Heart left ventricle (tissue), 16 donors: ENCODE measurements at regions not wholly inside any gene's neighbourhood (a gene's known extent, or its start where the extent isn't known, plus 50 kb on each side); places are given as distances from the start of the nearest gene placed in this dataset.

Source experiments
- ATAC-seq, 4 donors: fragments of 200-7000 bp; cut with Tn5 transposase; one replicate each; pipeline ENCODE4 v1.9.1; 2020 to 2022; ENCODE audit warnings: moderate library complexity in 4 of 4, mild to moderate bottlenecking in 3 of 4, moderate number of reproducible peaks in 1 of 4
- DNase-seq, 5 donors: peaks; one replicate each; pipeline ENCODE4 v3.0.0-alpha.2; 2020
- H3K27ac ChIP-seq, 12 donors: fragments of 200-600 bp; sonication (generic) in 4 of 12; one replicate each; pipeline versions ENCODE4 v1.5.0 to v1.8.0; 2016 to 2022; ENCODE audit warnings: mild to moderate bottlenecking in 2 of 12
- H3K27me3 ChIP-seq, 9 donors: fragments of 200-600 bp; sonication (generic) in 2 of 9; one replicate each; pipeline versions ENCODE4 v1.5.1 to v1.8.0; 2016 to 2022; ENCODE audit warnings: mild to moderate bottlenecking in 3 of 9
- H3K36me3 ChIP-seq, 9 donors: fragments of 200-600 bp; sonication (generic) in 2 of 9; one replicate each; pipeline versions ENCODE4 v1.5.0 to v1.8.0; 2018 to 2022; ENCODE audit warnings: mild to moderate bottlenecking in 2 of 9
- H3K4me1 ChIP-seq, 12 donors: fragments of 200-600 bp; sonication (generic) in 4 of 12; one replicate each; pipeline versions ENCODE4 v1.5.0 to v1.8.0; 2016 to 2022; ENCODE audit warnings: mild to moderate bottlenecking in 3 of 12
- H3K4me3 ChIP-seq, 12 donors: fragments of 200-600 bp; sonication (generic) in 4 of 12; one replicate each; pipeline versions ENCODE4 v1.5.0 to v1.8.0; 2017 to 2022; ENCODE audit warnings: mild to moderate bottlenecking in 9 of 12, moderate library complexity in 4 of 12
- H3K9me3 ChIP-seq, 12 donors: fragments of 200-600 bp; sonication (generic) in 4 of 12; one replicate each; pipeline versions ENCODE4 v1.5.0 to v1.8.0; 2016 to 2022; ENCODE audit warnings: mild to moderate bottlenecking in 1 of 12
- POLR2A ChIP-seq, 2 donors: fragments of 450-650 bp; IDR thresholded peaks; one replicate each; pipeline ENCODE4 v1.6.1; 2017; ENCODE audit warnings: antibody characterized with exemption in 2 of 2, mild to moderate bottlenecking in 2 of 2, moderate library complexity in 2 of 2
- WGBS, 4 donors: extraction: QIAGEN DNeasy Blood & Tissue Kit in 2 of 4; methylation state at CpG; one replicate each; pipeline versions ENCODE4 v1.1.5 to v1.1.7; 2013 to 2018; 5-methylcytosine and 5-hydroxymethylcytosine counted together
- intact Hi-C, 10 donors: fragments of 100-400 bp; cut with DNase I; formaldehyde crosslinking; loops; one replicate each; pipeline versions ENCODE4 v1.11.1 to v1.14.2; 2022
- TF ChIP-seq, protein P1 (sequence below), 12 donors: fragments of 200-600 bp; sonication (generic) in 4 of 12; IDR thresholded peaks; one replicate each; pipeline versions ENCODE4 v1.5.0 to v1.8.0; 2018 to 2022; ENCODE audit warnings: antibody characterized with exemption in 12 of 12, mild to moderate bottlenecking in 5 of 12
- donor health status: ischemic (EF 13 %, LVEDD 7.1; RV severe dilation, severe dysfunction).
- donor health status: healthy with polysubstance abuse.
- donor health status: DM: no; HTN: yes; CAD: no.
- donor health status: DM: no; HTN: no; CAD: no.
- donor health status: ischemic (EF 25% LVEDD 6.9; RV normal size, moderate dysfunction).
- donor health status: ischemic (EF 25% LVEDD 5.7; RV mildly dilated, moderate dysfunction).
- donor health status: healthy.
- donor health status: DM: yes; HTN: yes; CAD: no.
- donor health status: ischemic (EF 35%, LVEDD 5.7; RV mildly dilated, moderate dysfunction).
- donor health status: nonischemic (EF 11% LVEDD 7.7; RV severe dilation, severe dysfunction).
- donor health status: DM: yes; HTN: yes; CAD: no.
- donor health status: PGD.
- donor health status: ischemic (EF 29% LVEDD 5.4; RV normal size, mild dysfunction).
- donor health status: nonischemic (EF 23%, LVEDD 6.1; RV moderate dilation, normal function).

DNA sequence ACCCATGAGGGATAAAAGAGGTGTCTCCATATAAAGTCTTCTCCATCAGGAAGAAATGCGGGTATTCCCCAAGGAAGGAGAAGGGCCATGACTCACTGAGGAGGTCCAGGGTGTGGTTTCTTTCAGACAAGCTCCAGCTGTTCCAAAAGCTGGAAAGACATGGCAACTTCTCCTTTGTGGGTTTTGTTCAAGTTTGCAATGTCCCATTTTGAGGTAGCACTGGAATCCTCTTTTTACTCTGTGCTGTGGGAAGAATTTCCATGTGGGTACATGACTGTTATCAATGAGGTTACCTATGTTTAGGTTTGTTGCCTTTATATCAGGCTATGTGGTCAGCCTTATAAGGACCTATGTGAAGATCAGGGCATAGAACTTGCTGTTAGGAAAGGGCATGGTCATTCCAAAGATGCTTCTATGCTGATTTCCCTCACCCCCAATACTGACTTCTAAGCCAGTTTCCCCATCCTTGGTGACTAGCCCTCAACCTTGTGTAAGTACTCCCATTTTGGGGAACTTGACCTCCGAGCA is 697.5 kb downstream of the INHBA start:
- no peak overlapping the region for H3K4me3 ChIP-seq
- intact Hi-C loops = loop anchor here in 5 of 10 donors (10.0 kb wide), 1 partner anchor 699 kb away; the partner anchor contains the start of gene INHBA (in 5 of the 5)
- WGBS, 4 donors = 66 to 77% (median 75%) methylated on average over 2 of the region's 2 CpGs
- peak overlapping the region in 4 of 12 donors; percentile 20 to 60 (median 56) for H3K27ac ChIP-seq
- H3K9me3 ChIP-seq = no peaks in the 10 kb centered on the region
- DNase-seq (peak in 3 of 5 donors; percentile 17 to 40 (median 38)), ATAC-seq (peak; percentile 22 to 86 (median 72))
- TF ChIP-seq POLR2A (IDR thresholded peaks at IDR 0.05) = no peak
- TF ChIP-seq, protein P1, sequence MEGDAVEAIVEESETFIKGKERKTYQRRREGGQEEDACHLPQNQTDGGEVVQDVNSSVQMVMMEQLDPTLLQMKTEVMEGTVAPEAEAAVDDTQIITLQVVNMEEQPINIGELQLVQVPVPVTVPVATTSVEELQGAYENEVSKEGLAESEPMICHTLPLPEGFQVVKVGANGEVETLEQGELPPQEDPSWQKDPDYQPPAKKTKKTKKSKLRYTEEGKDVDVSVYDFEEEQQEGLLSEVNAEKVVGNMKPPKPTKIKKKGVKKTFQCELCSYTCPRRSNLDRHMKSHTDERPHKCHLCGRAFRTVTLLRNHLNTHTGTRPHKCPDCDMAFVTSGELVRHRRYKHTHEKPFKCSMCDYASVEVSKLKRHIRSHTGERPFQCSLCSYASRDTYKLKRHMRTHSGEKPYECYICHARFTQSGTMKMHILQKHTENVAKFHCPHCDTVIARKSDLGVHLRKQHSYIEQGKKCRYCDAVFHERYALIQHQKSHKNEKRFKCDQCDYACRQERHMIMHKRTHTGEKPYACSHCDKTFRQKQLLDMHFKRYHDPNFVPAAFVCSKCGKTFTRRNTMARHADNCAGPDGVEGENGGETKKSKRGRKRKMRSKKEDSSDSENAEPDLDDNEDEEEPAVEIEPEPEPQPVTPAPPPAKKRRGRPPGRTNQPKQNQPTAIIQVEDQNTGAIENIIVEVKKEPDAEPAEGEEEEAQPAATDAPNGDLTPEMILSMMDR (IDR thresholded peaks at IDR 0.05) = no peak
- H3K27me3 ChIP-seq = no peaks in the 10 kb centered on the region
- H3K36me3 ChIP-seq = no peaks in the 10 kb centered on the region
- peaks cover 0 to 30% (median 2%) of the 10 kb centered on the region in 12 donors for H3K4me1 ChIP-seq

DNA sequence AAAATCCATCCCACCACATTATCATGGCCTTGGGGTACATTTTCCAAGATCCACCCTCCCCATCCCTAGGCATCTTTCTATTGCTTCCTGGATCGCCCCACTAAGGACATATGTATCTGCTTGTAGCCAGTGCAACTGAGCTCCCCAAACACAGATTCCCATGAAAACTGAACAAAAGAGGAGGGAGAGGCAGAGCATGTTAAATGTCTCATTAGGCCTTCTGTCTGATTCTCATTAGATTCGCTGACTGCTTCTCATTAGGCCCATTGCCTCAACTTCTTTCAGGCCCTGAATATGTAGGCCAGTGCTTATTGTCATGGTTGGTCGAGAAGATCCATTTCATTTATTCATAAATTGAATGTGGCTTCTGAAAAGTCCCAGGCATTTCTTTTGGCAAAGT is 698.9 kb downstream of the INHBA start:
- Histone ChIP-seq H3K4me1 (peaks cover 0 to 28% (median 0%) of the 10 kb centered on the region in 12 donors), H3K27ac (no peak overlapping the region), H3K9me3 (no peaks in the 10 kb centered on the region), H3K36me3 (no peaks in the 10 kb centered on the region), H3K4me3 (no peak overlapping the region), H3K27me3 (no peaks in the 10 kb centered on the region)
- TF ChIP-seq, protein P1 (IDR thresholded peaks at IDR 0.05) = no peak
- no peak for TF ChIP-seq POLR2A (IDR thresholded peaks at IDR 0.05)
- 95 to 98% (median 98%) methylated on average over 3 of the region's 3 CpGs for WGBS, 4 donors
- intact Hi-C loops = loop anchor here in 9 of 10 donors (5.0 to 10.0 kb wide), 3 partner anchors 698 to 703 kb away; partner anchors contain the start of gene INHBA (in 6 of the 9)
- ATAC-seq = no peak
- no peak for DNase-seq

DNA sequence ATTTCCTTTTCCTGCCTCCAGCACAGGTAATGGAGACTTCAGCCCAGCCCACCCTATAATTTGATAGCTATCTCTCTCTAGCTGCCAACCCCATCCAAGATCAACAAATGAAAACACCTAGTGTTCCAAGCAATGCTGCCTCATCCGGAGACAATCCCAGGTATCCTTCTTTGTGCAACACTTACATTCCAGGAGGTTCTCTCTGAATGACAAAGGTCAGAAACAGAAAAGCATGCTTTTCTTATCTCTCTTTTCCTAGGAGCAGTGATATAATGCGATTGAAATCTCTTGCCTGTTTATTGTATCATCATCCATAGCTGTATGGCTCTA is 699.3 kb downstream of the INHBA start:
- no peak overlapping the region for H3K4me3 ChIP-seq
- DNase-seq (no peak), ATAC-seq (no peak)
- intact Hi-C loops = loop anchor here in 9 of 10 donors (5.0 to 10.0 kb wide), 3 partner anchors 699 to 704 kb away; partner anchors contain the start of gene INHBA (in 6 of the 9)
- H3K36me3 ChIP-seq = no peaks in the 10 kb centered on the region
- TF ChIP-seq POLR2A (IDR thresholded peaks at IDR 0.05) = no peak
- TF ChIP-seq, protein P1 (IDR thresholded peaks at IDR 0.05) = no peak
- no peak overlapping the region for H3K27ac ChIP-seq
- peaks cover 0 to 28% (median 0%) of the 10 kb centered on the region in 12 donors for H3K4me1 ChIP-seq
- WGBS, 4 donors = 81 to 86% (median 83%) methylated on average over 2 of the region's 2 CpGs
- no peaks in the 10 kb centered on the region for H3K27me3 ChIP-seq
- H3K9me3 ChIP-seq = no peaks in the 10 kb centered on the region

DNA sequence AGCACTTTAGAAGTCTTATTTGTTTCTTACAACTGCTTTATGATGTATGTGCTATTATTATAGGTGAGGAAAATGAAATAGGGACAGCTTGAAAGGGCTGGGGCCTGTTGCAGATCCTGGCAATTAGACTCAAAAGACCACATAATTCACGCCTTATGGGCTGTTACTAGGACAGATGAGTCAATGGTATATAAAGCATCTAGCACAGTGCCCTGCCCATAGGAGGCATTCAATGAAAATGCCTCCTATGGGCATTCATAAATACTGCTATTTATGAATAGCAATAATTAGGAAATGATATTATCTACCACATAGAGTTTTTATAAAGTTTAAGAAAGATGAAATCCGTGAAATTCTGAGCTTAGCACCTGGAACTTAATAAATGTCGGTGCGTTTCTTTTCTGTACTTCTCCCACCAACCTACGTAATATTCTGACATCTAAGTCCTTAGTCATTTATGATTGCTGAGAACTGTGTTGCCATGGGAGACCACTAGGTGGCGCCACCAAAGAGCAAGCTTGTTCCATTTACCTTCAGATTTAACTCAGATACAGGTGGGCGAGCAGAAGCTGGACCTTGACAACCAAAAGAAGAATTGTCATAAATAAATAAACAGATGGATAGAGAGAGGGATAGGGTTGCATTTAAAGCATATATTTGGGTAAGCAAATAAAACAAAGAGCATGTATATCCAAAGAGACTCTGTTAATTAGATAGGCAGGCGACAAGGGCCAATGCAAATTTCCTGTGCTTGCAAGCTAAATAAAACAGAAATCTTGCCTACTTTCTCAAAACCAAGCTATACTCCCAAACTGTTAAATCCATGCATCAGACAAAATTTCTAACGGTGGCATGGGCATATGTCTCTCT is 699.9 kb downstream of the INHBA start:
- intact Hi-C loops = loop anchor here in 9 of 10 donors (5.0 to 10.0 kb wide), 3 partner anchors 699 to 704 kb away; partner anchors contain the start of gene INHBA (in 6 of the 9)
- DNase-seq (peak in 1 of 5 donors; percentile 28), ATAC-seq (no peak)
- no peaks in the 10 kb centered on the region for H3K36me3 ChIP-seq
- 73 to 80% (median 78%) methylated on average over 9 of the region's 9 CpGs for WGBS, 4 donors
- H3K4me1 ChIP-seq = peaks cover 0 to 28% (median 0%) of the 10 kb centered on the region in 12 donors
- H3K4me3 ChIP-seq = no peak overlapping the region
- H3K9me3 ChIP-seq = no peaks in the 10 kb centered on the region
- TF ChIP-seq, protein P1 (IDR thresholded peaks at IDR 0.05) = peak; percentile 50 to 73 (median 66)
- TF ChIP-seq POLR2A (IDR thresholded peaks at IDR 0.05) = no peak
- H3K27me3 ChIP-seq = no peaks in the 10 kb centered on the region
- H3K27ac ChIP-seq = no peak overlapping the region
